H9 (cell line): ENCODE measurements at regions not wholly inside any gene's neighbourhood (a gene's known extent, or its start where the extent isn't known, plus 50 kb on each side); places are given as distances from the start of the nearest gene placed in this dataset.
"Not testable (repeated sequence)": the region's sequence is repeated elsewhere in the genome, so short reads cannot be mapped to it uniquely, and the experiment has no call there.

Experiments used
- DNase-seq: peaks from one replicate; pipeline ENCODE4 v3.0.0-alpha.2; 2017
- H2AFZ ChIP-seq: one replicate; pipeline ENCODE4 v1.6.1; 2013; ENCODE audit warnings: mild to moderate bottlenecking, low read length, control low read depth, moderate library complexity
- H2AK5ac ChIP-seq: 2 replicates; pipeline ENCODE4 v1.6.1; 2013; ENCODE audit warnings: low read length, control low read depth, mixed read lengths; ENCODE audit not compliant: insufficient read length
- H2BK120ac ChIP-seq: one replicate; pipeline ENCODE4 v1.6.1; 2013; ENCODE audit warnings: low read depth, mild to moderate bottlenecking, low read length, control low read depth, inconsistent platforms; ENCODE audit not compliant: poor library complexity, severe bottlenecking
- H2BK12ac ChIP-seq: 2 replicates; pipeline ENCODE4 v1.6.1; 2013; ENCODE audit warnings: low read length, control low read depth, mixed read lengths, low read depth; ENCODE audit not compliant: insufficient read length
- H2BK15ac ChIP-seq: 2 replicates; pipeline ENCODE4 v1.6.1; 2013; ENCODE audit warnings: low read depth, low read length, control low read depth
- H2BK20ac ChIP-seq: one replicate; pipeline ENCODE4 v1.6.1; 2013; ENCODE audit warnings: low read depth, mild to moderate bottlenecking, low read length, control low read depth, inconsistent platforms; ENCODE audit not compliant: poor library complexity, severe bottlenecking
- H2BK5ac ChIP-seq: 2 replicates; pipeline ENCODE4 v1.6.1; 2013; ENCODE audit warnings: low read length, control low read depth, mixed read lengths; ENCODE audit not compliant: insufficient read length
- H3K14ac ChIP-seq: 2 replicates; pipeline ENCODE4 v1.6.1; 2013; ENCODE audit warnings: low read length, control low read depth; ENCODE audit not compliant: insufficient read depth
- H3K18ac ChIP-seq: 2 replicates; pipeline ENCODE4 v1.6.1; 2013; ENCODE audit warnings: low read depth, mild to moderate bottlenecking, mixed read lengths, low read length, control low read depth; ENCODE audit not compliant: insufficient read length
- H3K23ac ChIP-seq: 2 replicates; pipeline ENCODE4 v1.6.1; 2013; ENCODE audit warnings: low read length, control low read depth, mixed read lengths, low read depth; ENCODE audit not compliant: insufficient read length
- H3K23me2 ChIP-seq: 2 replicates; pipeline ENCODE4 v1.6.1; 2013; ENCODE audit warnings: low read depth, mild to moderate bottlenecking, mixed read lengths, low read length, control low read depth; ENCODE audit not compliant: insufficient read length, poor library complexity, severe bottlenecking
- H3K27ac ChIP-seq: 2 replicates; pipeline ENCODE4 v1.5.1; 2013; ENCODE audit warnings: low read length, control low read depth, mixed read lengths, low read depth; ENCODE audit not compliant: insufficient read length
- H3K27me3 ChIP-seq: 2 replicates; pipeline ENCODE4 v1.6.1; 2013; ENCODE audit warnings: low read length, control low read depth, inconsistent platforms; ENCODE audit not compliant: insufficient read depth
- H3K4ac ChIP-seq: 2 replicates; pipeline ENCODE4 v1.6.1; 2013; ENCODE audit warnings: low read depth, mild to moderate bottlenecking, control low read depth, inconsistent platforms, low read length, moderate library complexity
- H3K4me1 ChIP-seq: 2 replicates; pipeline ENCODE4 v1.6.1; 2013; ENCODE audit warnings: low read length, control low read depth, inconsistent platforms; ENCODE audit not compliant: insufficient read depth
- H3K4me2 ChIP-seq: 2 replicates; pipeline ENCODE4 v1.6.1; 2013; ENCODE audit warnings: low read length, control low read depth, mixed read lengths; ENCODE audit not compliant: insufficient read length, insufficient read depth
- H3K56ac ChIP-seq: 2 replicates; pipeline ENCODE4 v1.6.1; 2013; ENCODE audit warnings: low read depth, mild to moderate bottlenecking, mixed read lengths, low read length, control low read depth; ENCODE audit not compliant: insufficient read length
- H3K79me1 ChIP-seq: 2 replicates; pipeline ENCODE4 v1.6.1; 2013; ENCODE audit warnings: low read depth, mild to moderate bottlenecking, moderate library complexity, low read length, control low read depth, inconsistent platforms; ENCODE audit not compliant: insufficient read depth, poor library complexity, severe bottlenecking
- H3K79me2 ChIP-seq: 2 replicates; pipeline ENCODE4 v1.6.1; 2013; ENCODE audit warnings: low read length, control low read depth, inconsistent platforms; ENCODE audit not compliant: insufficient read depth
- H3K9ac ChIP-seq: 2 replicates; pipeline ENCODE4 v1.6.1; 2013; ENCODE audit warnings: low read length, control low read depth, mixed read lengths; ENCODE audit not compliant: insufficient read length; ENCODE audit errors: extremely low read depth
- H3K9me3 ChIP-seq: one replicate; pipeline ENCODE4 v1.6.1; 2013; ENCODE audit warnings: low read depth, low read length, inconsistent platforms; ENCODE audit not compliant: control insufficient read depth
- H3T11ph ChIP-seq: one replicate; pipeline ENCODE4 v1.6.1; 2013; ENCODE audit warnings: mild to moderate bottlenecking, low read length, control low read depth, inconsistent platforms
- H4K20me1 ChIP-seq: one replicate; pipeline ENCODE4 v1.6.1; 2013; ENCODE audit not compliant: control insufficient read depth, insufficient read length, insufficient read depth
- H4K5ac ChIP-seq: 2 replicates; pipeline ENCODE4 v1.6.1; 2013; ENCODE audit warnings: low read depth, mild to moderate bottlenecking, mixed read lengths, low read length, control low read depth; ENCODE audit not compliant: insufficient read length
- H4K8ac ChIP-seq: replicated peaks from 2 replicates; pipeline ENCODE4 v1.6.1; 2013; ENCODE audit warnings: low read length, control low read depth, mixed read lengths, low read depth; ENCODE audit not compliant: insufficient read length
- H4K91ac ChIP-seq: 2 replicates; pipeline ENCODE4 v1.6.1; 2013; ENCODE audit warnings: low read depth, mild to moderate bottlenecking, moderate library complexity, mixed read lengths, low read length, control low read depth; ENCODE audit not compliant: insufficient read length
- H3K27ac Mint-ChIP-seq, 3 experiments: 2 replicates in 2 of 3; 3 replicates in 1 of 3; pipeline ENCODE4 v1.8.0; 2020 to 2021; ENCODE audit warnings: mixed read lengths in 3 of 3, mild to moderate bottlenecking in 1 of 3, moderate library complexity in 1 of 3
- H3K27me3 Mint-ChIP-seq: 2 replicates; pipeline ENCODE4 v1.8.0; 2021; ENCODE audit warnings: low read depth, mild to moderate bottlenecking, moderate library complexity, mixed read lengths
- H3K36me3 Mint-ChIP-seq, 3 experiments: 2 replicates in 2 of 3; 3 replicates in 1 of 3; pipeline ENCODE4 v1.8.0; 2020 to 2021; ENCODE audit warnings: low read depth in 3 of 3, mixed read lengths in 3 of 3; ENCODE audit not compliant: insufficient read depth in 1 of 3
- H3K4me1 Mint-ChIP-seq, 2 experiments: 2 replicates each; pipeline ENCODE4 v1.8.0; 2020; ENCODE audit warnings: mixed read lengths in 2 of 2
- H3K4me3 Mint-ChIP-seq, 2 experiments: 2 replicates in 1 of 2; 3 replicates in 1 of 2; pipeline ENCODE4 v1.8.0; 2020 to 2021; ENCODE audit warnings: mild to moderate bottlenecking in 2 of 2, mixed read lengths in 2 of 2, moderate library complexity in 1 of 2
- H3K9me3 Mint-ChIP-seq, 2 experiments: 2 replicates in 1 of 2; 3 replicates in 1 of 2; pipeline ENCODE4 v1.8.0; 2020; ENCODE audit warnings: mild to moderate bottlenecking in 2 of 2, mixed read lengths in 2 of 2, moderate library complexity in 1 of 2
- WGBS: extraction: QIAGEN DNeasy Blood & Tissue Kit; methylation state at CpG from one replicate; pipeline ENCODE4 v1.1.7; 2013; ENCODE audit warnings: missing lambda C conversion rate, low lambda C conversion rate, mixed read lengths; ENCODE audit not compliant: insufficient read length; ENCODE audit errors: extremely low coverage; 5-methylcytosine and 5-hydroxymethylcytosine counted together
- TF ChIP-seq, protein P1 (sequence below): fragments of 200-600 bp; sonication (generic); conservative IDR thresholded peaks from 3 replicates; pipeline ENCODE4 v1.8.0; 2021; ENCODE audit warnings: antibody characterized with exemption, mild to moderate bottlenecking

DNA sequence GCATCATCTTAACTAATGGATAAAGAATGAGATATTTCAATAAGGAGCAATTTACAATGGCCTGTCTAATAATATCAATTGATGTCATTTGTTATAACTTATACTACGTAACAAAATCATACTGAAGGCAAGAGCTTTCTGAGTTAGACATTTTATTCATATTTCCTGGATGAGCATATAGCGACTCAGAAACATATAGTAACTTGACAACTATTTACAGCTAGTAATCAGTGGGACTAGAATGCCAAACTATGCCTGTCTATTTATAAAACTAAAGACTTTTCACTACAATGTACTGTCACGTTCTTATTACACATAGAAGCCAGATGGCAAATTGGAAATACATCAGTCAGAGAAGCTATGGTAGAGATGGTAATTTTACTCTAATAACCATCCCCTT is 766.2 kb upstream of the TMEFF2 start:
- H3K4me2 ChIP-seq = no peak overlapping the region
- Mint-ChIP-seq H3K27me3 (no peaks in the 10 kb centered on the region), H3K4me3 (no peak overlapping the region), H3K4me1 (no peaks in the 10 kb centered on the region), H3K9me3 (peaks cover 0 to 3% of the 10 kb centered on the region in 2 experiments; a peak in 1 of 5 replicates), H3K27ac (no peak overlapping the region), H3K36me3 (peaks cover 0 to 6% (median 0%) of the 10 kb centered on the region in 3 experiments; a peak in 3 of 7 replicates)
- no peak for DNase-seq
- no peak overlapping the region for H2BK120ac ChIP-seq
- no peak overlapping the region for H3K9ac ChIP-seq
- H3K4ac ChIP-seq = no peak overlapping the region
- H4K5ac ChIP-seq = no peak overlapping the region
- no peak overlapping the region for H2AFZ ChIP-seq
- no peaks in the 10 kb centered on the region for H3K79me1 ChIP-seq
- H3K27me3 ChIP-seq = no peaks in the 10 kb centered on the region
- no peak overlapping the region for H2BK5ac ChIP-seq
- H2BK15ac ChIP-seq = no peak overlapping the region
- no peak overlapping the region for H4K8ac ChIP-seq
- no peaks in the 10 kb centered on the region for H4K20me1 ChIP-seq
- TF ChIP-seq, protein P1, sequence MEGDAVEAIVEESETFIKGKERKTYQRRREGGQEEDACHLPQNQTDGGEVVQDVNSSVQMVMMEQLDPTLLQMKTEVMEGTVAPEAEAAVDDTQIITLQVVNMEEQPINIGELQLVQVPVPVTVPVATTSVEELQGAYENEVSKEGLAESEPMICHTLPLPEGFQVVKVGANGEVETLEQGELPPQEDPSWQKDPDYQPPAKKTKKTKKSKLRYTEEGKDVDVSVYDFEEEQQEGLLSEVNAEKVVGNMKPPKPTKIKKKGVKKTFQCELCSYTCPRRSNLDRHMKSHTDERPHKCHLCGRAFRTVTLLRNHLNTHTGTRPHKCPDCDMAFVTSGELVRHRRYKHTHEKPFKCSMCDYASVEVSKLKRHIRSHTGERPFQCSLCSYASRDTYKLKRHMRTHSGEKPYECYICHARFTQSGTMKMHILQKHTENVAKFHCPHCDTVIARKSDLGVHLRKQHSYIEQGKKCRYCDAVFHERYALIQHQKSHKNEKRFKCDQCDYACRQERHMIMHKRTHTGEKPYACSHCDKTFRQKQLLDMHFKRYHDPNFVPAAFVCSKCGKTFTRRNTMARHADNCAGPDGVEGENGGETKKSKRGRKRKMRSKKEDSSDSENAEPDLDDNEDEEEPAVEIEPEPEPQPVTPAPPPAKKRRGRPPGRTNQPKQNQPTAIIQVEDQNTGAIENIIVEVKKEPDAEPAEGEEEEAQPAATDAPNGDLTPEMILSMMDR = no peak
- no peaks in the 10 kb centered on the region for H3K79me2 ChIP-seq
- no CpG with 5 or more reads among the region's 3 CpGs for WGBS
- no peak overlapping the region for H3K14ac ChIP-seq
- no peak overlapping the region for H3T11ph ChIP-seq
- H3K23me2 ChIP-seq = no peaks in the 10 kb centered on the region
- no peak overlapping the region for H2BK12ac ChIP-seq
- H2BK20ac ChIP-seq = no peak overlapping the region
- H3K4me1 ChIP-seq = no peaks in the 10 kb centered on the region
- H3K23ac ChIP-seq = no peak overlapping the region
- no peak overlapping the region for H2AK5ac ChIP-seq
- H4K91ac ChIP-seq = no peak overlapping the region
- H3K9me3 ChIP-seq = no peaks in the 10 kb centered on the region
- no peak overlapping the region for H3K27ac ChIP-seq
- no peak overlapping the region for H3K18ac ChIP-seq
- no peak overlapping the region for H3K56ac ChIP-seq

DNA sequence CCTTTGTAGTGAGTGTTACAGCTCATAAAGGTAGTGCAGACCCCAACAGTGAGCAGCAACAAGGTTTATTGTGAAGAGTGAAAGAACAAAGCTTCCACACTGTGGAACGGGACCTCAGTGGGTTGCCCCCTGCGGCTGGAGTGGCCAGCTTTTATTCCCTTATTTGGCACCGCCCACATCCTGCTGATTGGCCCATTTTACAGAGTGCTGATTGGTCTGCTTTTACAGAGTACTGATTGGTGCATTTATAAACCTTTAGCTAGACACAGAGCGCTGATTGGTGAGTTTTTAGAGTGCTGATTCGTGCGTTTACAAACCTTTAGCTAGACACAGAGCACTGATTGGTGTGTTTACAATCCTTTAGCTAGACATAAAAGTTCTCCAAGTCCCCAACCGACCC is 763.9 kb upstream of the TMEFF2 start:
- not testable (repeated sequence) for H2BK5ac ChIP-seq, H2BK20ac ChIP-seq, H2AK5ac ChIP-seq, H3K27me3 Mint-ChIP-seq, H3K4me1 ChIP-seq, H3K27me3 ChIP-seq, H2AFZ ChIP-seq, H4K20me1 ChIP-seq, H2BK120ac ChIP-seq, H3K4ac ChIP-seq, H3K14ac ChIP-seq, H2BK12ac ChIP-seq, H3K23ac ChIP-seq, H4K5ac ChIP-seq, DNase-seq, H3K4me3 Mint-ChIP-seq, H3K79me1 ChIP-seq, H3K9ac ChIP-seq, H3K27ac Mint-ChIP-seq, H3K4me2 ChIP-seq, H3K79me2 ChIP-seq, H3T11ph ChIP-seq, H3K18ac ChIP-seq, H3K36me3 Mint-ChIP-seq, H4K91ac ChIP-seq, H3K23me2 ChIP-seq, H4K8ac ChIP-seq, H3K9me3 Mint-ChIP-seq, H3K56ac ChIP-seq, H3K9me3 ChIP-seq, H2BK15ac ChIP-seq, H3K4me1 Mint-ChIP-seq, H3K27ac ChIP-seq
- WGBS = no CpG with 5 or more reads among the region's 7 CpGs
